GM12873 (cell line): ENCODE measurements at regions not wholly inside any gene's neighbourhood (a gene's known extent, or its start where the extent isn't known, plus 50 kb on each side); places are given as distances from the start of the nearest gene placed in this dataset.
A peak's percentile ranks its signal among the peaks of the same experiment; 100 is the strongest.

Source experiments
- CTCF ChIP-seq: IDR thresholded peaks from 2 replicates; pipeline ENCODE4 v1.5.1; 2012; ENCODE audit warnings: low read depth, mild to moderate bottlenecking, moderate library complexity, low read length, control low read depth; ENCODE audit not compliant: insufficient read depth; ENCODE audit errors: missing control alignments

- no peak for TF ChIP-seq CTCF
Observed at GRCh38 chr7:49443515-49443914, 329.9 kb upstream of the VWC2 start.

- no peak for TF ChIP-seq CTCF
Observed at GRCh38 chr7:49453486-49453885, 320.0 kb upstream of the VWC2 start.

- no peak for TF ChIP-seq CTCF
Observed at GRCh38 chr7:49479441-49479840, 294.0 kb upstream of the VWC2 start.

- no peak for TF ChIP-seq CTCF
Observed at GRCh38 chr7:49479936-49480544, 293.4 kb upstream of the VWC2 start.

- TF ChIP-seq CTCF, result no peak
Observed at GRCh38 chr7:49481075-49481474, 292.4 kb upstream of the VWC2 start.

- peak; percentile 50 for TF ChIP-seq CTCF
Observed at GRCh38 chr7:49483142-49483541, 290.3 kb upstream of the VWC2 start.

GRCh38 chr7:49486974-49487829, 286.2 kb upstream of the VWC2 start:
- no peak for TF ChIP-seq CTCF
